Lung (tissue), 11 donors: ENCODE measurements at regions not wholly inside any gene's neighbourhood (a gene's known extent, or its start where the extent isn't known, plus 50 kb on each side); places are given as distances from the start of the nearest gene placed in this dataset.

ENCODE experiments used
- ATAC-seq: fragments of 200-7000 bp; cut with Tn5 transposase; one replicate; pipeline ENCODE4 v1.9.1; 2020; ENCODE audit warnings: moderate number of reproducible peaks; ENCODE audit not compliant: insufficient read depth, low FRiP score
- DNase-seq, 3 donors: peaks; one replicate each; pipeline ENCODE4 v3.0.0-alpha.2; 2013 to 2017
- H3K27ac ChIP-seq, 2 donors: one replicate each; pipeline ENCODE4 v1.5.1; 2013; ENCODE audit warnings: mild to moderate bottlenecking in 2 of 2, moderate library complexity in 2 of 2, control low read depth in 1 of 2, inconsistent platforms in 1 of 2, low read depth in 1 of 2, low read length in 1 of 2
- H3K27me3 ChIP-seq, 3 donors: one replicate each; pipeline ENCODE4 v1.5.1; 2013; ENCODE audit warnings: low read length in 2 of 3; ENCODE audit not compliant: control insufficient read depth in 3 of 3, insufficient read depth in 3 of 3
- H3K36me3 ChIP-seq, 4 donors: one replicate each; pipeline ENCODE4 v1.5.1; 2013; ENCODE audit warnings: low read length in 4 of 4, mild to moderate bottlenecking in 1 of 4, moderate library complexity in 1 of 4; ENCODE audit not compliant: control insufficient read depth in 4 of 4, insufficient read depth in 4 of 4
- H3K4me1 ChIP-seq, 5 donors: one replicate each; pipeline ENCODE4 v1.5.1; 2013; ENCODE audit warnings: low read length in 5 of 5, mild to moderate bottlenecking in 2 of 5, moderate library complexity in 1 of 5; ENCODE audit not compliant: control insufficient read depth in 5 of 5, insufficient read depth in 5 of 5
- H3K4me3 ChIP-seq: one replicate; pipeline ENCODE4 v1.5.1; 2013; ENCODE audit warnings: mild to moderate bottlenecking, control low read depth, moderate library complexity
- H3K9ac ChIP-seq, 2 donors: one replicate each; pipeline ENCODE4 v1.5.1; 2013; ENCODE audit warnings: low read length in 2 of 2, control low read depth in 1 of 2; ENCODE audit not compliant: insufficient read depth in 1 of 2
- H3K9me3 ChIP-seq, 4 donors: one replicate each; pipeline ENCODE4 v1.5.1; 2013; ENCODE audit warnings: low read length in 3 of 4, mild to moderate bottlenecking in 1 of 4, moderate library complexity in 1 of 4; ENCODE audit not compliant: control insufficient read depth in 4 of 4, insufficient read depth in 3 of 4
- CTCF ChIP-seq: IDR thresholded peaks from 2 replicates; pipeline ENCODE4 v1.5.1; 2012; ENCODE audit warnings: mild to moderate bottlenecking; ENCODE audit errors: control extremely low read depth, extremely low read depth
- WGBS, 2 donors: extraction: QIAGEN DNeasy Blood & Tissue Kit; methylation state at CpG; one replicate each; pipeline ENCODE4 v1.1.7; 2013; 5-methylcytosine and 5-hydroxymethylcytosine counted together
- donor health status: control.
- donor health status: control.
- donor health status: Bipolar disorder and iron deficiency.
- donor health status: healthy.
- donor health status: DM: yes; HTN: yes; CAD: no.

DNA sequence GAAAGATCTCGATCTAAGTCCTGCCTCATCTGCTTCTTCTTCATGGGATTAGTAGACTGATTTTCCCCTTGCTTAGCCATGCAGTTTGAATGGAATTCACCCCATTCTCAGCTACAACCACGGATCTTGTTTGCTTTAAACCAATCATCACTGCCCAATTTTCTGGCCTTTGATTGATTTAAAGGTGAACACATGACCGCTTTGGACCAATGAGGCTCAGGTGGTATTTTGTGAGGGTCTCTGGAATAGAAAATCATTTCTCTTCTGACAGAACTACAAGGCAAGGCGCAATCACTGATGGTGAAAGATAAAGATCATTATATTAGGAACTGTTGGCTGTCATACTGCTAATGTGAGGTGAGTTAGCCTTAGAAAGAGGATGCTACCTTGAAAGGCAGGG, 213.0 kb upstream of the PLEKHG7 start:
- no peaks in the 10 kb centered on the region for H3K27me3 ChIP-seq
- H3K27ac ChIP-seq: no peak overlapping the region
- no peak for ATAC-seq
- no peak for DNase-seq
- H3K36me3 ChIP-seq: no peaks in the 10 kb centered on the region
- H3K4me3 ChIP-seq: no peak overlapping the region
- H3K9ac ChIP-seq: no peak overlapping the region
- no peak for TF ChIP-seq CTCF
- peaks cover 0 to 2% (median 0%) of the 10 kb centered on the region in 4 donors for H3K9me3 ChIP-seq
- 91 to 95% methylated on average over 4 of the region's 4 CpGs for WGBS, 2 donors
- H3K4me1 ChIP-seq: peaks cover 0 to 5% (median 0%) of the 10 kb centered on the region in 5 donors

DNA sequence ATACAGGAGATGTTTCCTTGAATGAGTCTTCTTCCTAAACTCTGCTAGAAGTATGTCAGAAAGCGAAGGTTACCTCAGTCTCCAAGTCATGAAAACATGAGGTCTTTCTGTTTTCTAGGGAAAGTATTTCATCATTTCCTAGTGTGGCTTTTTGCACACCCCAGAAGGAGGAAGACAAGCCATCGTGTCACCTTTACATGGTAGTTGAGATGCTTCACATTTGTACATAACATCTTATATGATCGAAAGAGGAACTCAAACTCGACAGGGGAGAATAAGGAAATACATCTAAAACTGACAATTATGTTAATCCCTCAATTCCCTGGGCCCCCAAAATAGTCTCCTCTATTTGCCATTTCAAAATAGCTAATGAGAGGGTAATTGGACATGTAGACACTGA, 214.1 kb upstream of the PLEKHG7 start:
- no peak overlapping the region for H3K9ac ChIP-seq
- no peaks in the 10 kb centered on the region for H3K27me3 ChIP-seq
- ATAC-seq (no peak), DNase-seq (no peak)
- peaks cover 0 to 2% (median 0%) of the 10 kb centered on the region in 4 donors for H3K9me3 ChIP-seq
- H3K4me1 ChIP-seq: peaks cover 0 to 5% (median 0%) of the 10 kb centered on the region in 5 donors
- TF ChIP-seq CTCF: no peak
- no peak overlapping the region for H3K4me3 ChIP-seq
- H3K27ac ChIP-seq: no peak overlapping the region
- WGBS, 2 donors: 55 to 77% methylated on average over 4 of the region's 4 CpGs
- H3K36me3 ChIP-seq: no peaks in the 10 kb centered on the region

- no peak for DNase-seq
- no peak for ATAC-seq
- no peak for TF ChIP-seq CTCF
These were observed 215.7 kb upstream of the PLEKHG7 start for GRCh38 chr12:92487138-92487485.

DNA sequence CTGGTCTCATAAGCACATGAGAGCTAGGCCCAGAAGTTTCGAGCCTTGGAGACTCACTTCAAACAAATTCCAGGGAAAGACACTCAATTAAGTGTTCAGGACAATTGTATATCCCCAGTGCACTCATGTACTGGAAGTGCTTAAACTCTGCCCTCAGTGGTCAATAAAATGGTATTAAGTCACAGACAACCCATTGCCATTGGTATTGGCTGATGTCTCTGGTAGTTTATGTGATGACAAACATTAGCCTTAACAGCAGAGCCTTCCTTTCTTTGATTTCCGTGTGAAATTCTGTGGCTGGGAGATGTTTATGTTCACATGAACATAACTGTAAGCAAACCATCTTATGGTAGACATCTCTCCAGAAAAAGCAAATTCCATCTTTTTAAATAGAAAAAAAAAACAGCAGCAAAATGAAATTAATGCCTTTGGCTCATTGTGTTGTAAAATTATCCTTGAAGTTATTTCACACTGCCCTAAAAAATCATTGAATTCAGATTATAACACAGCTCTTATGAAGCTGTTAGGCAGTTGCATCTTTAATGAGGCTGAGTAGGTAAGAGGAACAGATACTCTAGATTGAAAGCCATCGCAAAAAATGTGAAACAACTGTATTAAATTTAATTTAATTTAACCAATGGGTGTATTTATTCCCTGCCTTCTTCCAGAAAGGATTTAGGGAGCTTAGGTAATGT, 216.2 kb upstream of the PLEKHG7 start:
- no peaks in the 10 kb centered on the region for H3K27me3 ChIP-seq
- DNase-seq (peak in 1 of 3 donors; percentile 43), ATAC-seq (no peak)
- WGBS, 2 donors: 74 to 83% methylated on average over 3 of the region's 3 CpGs
- H3K4me1 ChIP-seq: peaks cover 0 to 5% (median 0%) of the 10 kb centered on the region in 5 donors
- H3K9me3 ChIP-seq: no peaks in the 10 kb centered on the region
- no peak overlapping the region for H3K9ac ChIP-seq
- H3K27ac ChIP-seq: no peak overlapping the region
- no peak overlapping the region for H3K4me3 ChIP-seq
- H3K36me3 ChIP-seq: no peaks in the 10 kb centered on the region
- TF ChIP-seq CTCF: no peak

More at GRCh38 chr12:92487138-92487485, 215.7 kb upstream of the PLEKHG7 start:
- H3K27me3 ChIP-seq: no peaks in the 10 kb centered on the region
- H3K4me3 ChIP-seq: no peak overlapping the region
- H3K4me1 ChIP-seq: peaks cover 0 to 5% (median 0%) of the 10 kb centered on the region in 5 donors
- H3K9ac ChIP-seq: no peak overlapping the region
- no peaks in the 10 kb centered on the region for H3K36me3 ChIP-seq
- H3K27ac ChIP-seq: no peak overlapping the region
- peaks cover 0 to 1% (median 0%) of the 10 kb centered on the region in 4 donors for H3K9me3 ChIP-seq
